NCI-H345 treated with DMSO at 0.1 percent for 48 hours (cell line): ENCODE measurements at regions not wholly inside any gene's neighbourhood (a gene's known extent, or its start where the extent isn't known, plus 50 kb on each side); places are given as distances from the start of the nearest gene placed in this dataset.
"Not testable (repeated sequence)": the region's sequence is repeated elsewhere in the genome, so short reads cannot be mapped to it uniquely, and the experiment has no call there.

Source experiments
- DNase-seq: peaks from one replicate; lab custom pipeline; 2025; ENCODE audit not compliant: unreplicated experiment; lab: John Stamatoyannopoulos, UW

- no peak for DNase-seq
Measured at GRCh38 chr7:53383131-53383530, 347.7 kb downstream of the POM121L12 start.

- not testable (repeated sequence) for DNase-seq
Measured at GRCh38 chr7:53385239-53385638, 349.8 kb downstream of the POM121L12 start.

- DNase-seq, result no peak
Measured at GRCh38 chr7:53387515-53387914, 352.1 kb downstream of the POM121L12 start.

GRCh38 chr7:53397911-53398310 is 362.5 kb downstream of the POM121L12 start:
- DNase-seq, result no peak

- DNase-seq, result no peak
Measured at GRCh38 chr7:53398566-53398965, 363.1 kb downstream of the POM121L12 start.

- DNase-seq, result no peak
Measured at GRCh38 chr7:53413021-53413420, 377.6 kb downstream of the POM121L12 start.

GRCh38 chr7:53415816-53416215 is 380.4 kb downstream of the POM121L12 start:
- DNase-seq, result no peak

- no peak for DNase-seq
Measured at GRCh38 chr7:53418834-53419482, 383.5 kb downstream of the POM121L12 start.

GRCh38 chr7:53420550-53420949 is 385.1 kb downstream of the POM121L12 start:
- DNase-seq, result no peak

GRCh38 chr7:53422291-53422690 is 386.9 kb downstream of the POM121L12 start:
- DNase-seq, result no peak

- no peak for DNase-seq
Measured at GRCh38 chr7:53426145-53426750, 390.8 kb downstream of the POM121L12 start.

GRCh38 chr7:53428045-53428444 is 392.6 kb downstream of the POM121L12 start:
- DNase-seq, result no peak

- no peak for DNase-seq
Measured at GRCh38 chr7:53431901-53432300, 396.5 kb downstream of the POM121L12 start.

GRCh38 chr7:53437336-53437735 is 401.9 kb downstream of the POM121L12 start:
- DNase-seq, result no peak

GRCh38 chr7:53446170-53446569 is 410.7 kb downstream of the POM121L12 start:
- DNase-seq, result no peak

GRCh38 chr7:53458636-53459035 is 423.2 kb downstream of the POM121L12 start:
- DNase-seq, result no peak

GRCh38 chr7:53466371-53466770 is 430.9 kb downstream of the POM121L12 start:
- no peak for DNase-seq

GRCh38 chr7:53470336-53470970 is 435.0 kb downstream of the POM121L12 start:
- DNase-seq, result no peak

GRCh38 chr7:53473371-53473770 is 437.9 kb downstream of the POM121L12 start:
- DNase-seq, result no peak

GRCh38 chr7:53475776-53476175 is 440.3 kb downstream of the POM121L12 start:
- no peak for DNase-seq

- no peak for DNase-seq
Measured at GRCh38 chr7:53476566-53476965, 441.1 kb downstream of the POM121L12 start.

- DNase-seq, result no peak
Measured at GRCh38 chr7:53485354-53485753, 449.9 kb downstream of the POM121L12 start.
